SK-N-SH (cell line): ENCODE measurements at regions not wholly inside any gene's neighbourhood (a gene's known extent, or its start where the extent isn't known, plus 50 kb on each side); places are given as distances from the start of the nearest gene placed in this dataset.

ENCODE experiments used
- EZH2phosphoT487 ChIP-seq: fragments of 200-600 bp; sonication (generic); IDR thresholded peaks from 2 replicates; pipeline ENCODE4 v1.6.1; 2017; ENCODE audit warnings: low read depth, mixed run types, mild to moderate bottlenecking, antibody characterized with exemption, moderate library complexity, borderline replicate concordance
- YY1 ChIP-seq: IDR thresholded peaks from 2 replicates; pipeline ENCODE4 v1.4.0; 2012; ENCODE audit warnings: low read depth, mild to moderate bottlenecking

DNA sequence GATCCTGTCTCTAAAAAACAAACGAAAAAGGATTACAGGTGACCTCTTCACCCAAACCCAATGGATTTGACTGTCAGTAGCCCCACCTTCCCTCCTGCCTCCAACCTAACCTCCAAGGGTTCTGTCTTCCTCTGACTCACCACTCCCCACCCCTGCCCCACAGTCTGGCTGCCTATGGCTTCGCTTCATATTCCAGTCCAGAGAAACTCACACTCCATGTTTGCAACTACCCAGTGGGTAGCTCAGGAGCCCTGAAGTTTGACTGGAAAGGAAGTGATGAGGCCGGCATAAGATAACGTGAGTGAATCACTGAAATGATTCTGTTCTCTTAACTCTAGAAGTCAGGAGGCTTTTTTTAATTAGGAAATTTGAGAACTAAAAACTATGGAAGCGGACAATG, 303.9 kb downstream of the FOXO1 start:
- TF ChIP-seq EZH2phosphoT487 (no peak), YY1 (no peak)
